ENCODE measurements at regions not wholly inside any gene's neighbourhood (a gene's known extent, or its start where the extent isn't known, plus 50 kb on each side); places are given as distances from the start of the nearest gene placed in this dataset.

DNA sequence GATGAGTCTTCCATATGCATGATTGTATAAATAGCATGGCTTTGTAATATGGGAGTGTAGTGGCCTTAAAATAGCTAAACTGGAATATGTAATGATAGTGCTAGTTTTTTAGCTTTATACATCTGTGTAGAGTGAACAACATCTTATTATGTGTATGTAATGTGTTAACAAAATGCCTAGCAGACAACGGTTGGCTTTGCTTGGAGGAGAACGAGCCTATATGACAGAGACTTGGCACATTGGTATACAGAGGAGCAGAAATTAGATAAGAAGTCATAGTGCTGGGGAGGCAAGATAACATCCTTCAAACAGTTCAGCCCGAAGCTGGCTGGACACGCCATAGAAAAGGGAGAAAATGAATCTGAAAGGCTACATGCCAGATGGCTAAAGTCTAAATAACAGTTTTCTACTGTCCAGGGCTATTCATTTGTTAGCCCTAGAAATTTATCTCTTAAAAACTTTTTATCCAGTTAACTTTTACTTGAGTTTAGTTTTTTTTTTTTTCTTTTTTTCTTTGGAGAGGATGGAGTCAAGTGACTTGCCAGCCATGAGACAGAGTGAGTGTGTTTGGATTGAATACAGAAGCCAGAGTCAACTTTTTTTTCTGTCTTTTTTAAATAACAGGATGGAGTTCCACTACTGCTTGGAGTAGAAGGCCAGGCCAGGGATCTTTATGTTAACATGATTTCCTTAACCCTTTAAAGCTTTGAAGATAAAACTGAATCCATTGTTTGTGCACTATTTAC, 214.4 kb upstream of the ACTBL2 start:
- H3K4me3 ChIP-seq (ENCODE audit: low read depth in 2 of 2, low read length in 2 of 2), result no peak overlapping the region
- no peaks in the 10 kb centered on the region for H3K27me3 ChIP-seq (ENCODE audit: control insufficient read depth, insufficient read depth, low read length)
- DNase-seq (ENCODE audit: low read depth, low spot score) (no peak), ATAC-seq (no peak)
- peak overlapping the region; percentile 100 for H3K27ac ChIP-seq (ENCODE audit: low read length)
- CTCF ChIA-PET, result interaction anchor here (0.8 kb wide), 1 partner anchor 198 kb away, joined by 3 read pairs; no protein-coding TSS in a partner anchor
- in situ Hi-C loops (cut with HindIII; ENCODE audit: low pct_unique_long_range_greater_than_20kb, low sequenced_read_pairs) (no loop called here), intact Hi-C loops (cut with micrococcal nuclease; ENCODE audit: unreplicated experiment) (loop anchor here (10.0 kb wide), 1 partner anchor 758 kb away; no protein-coding TSS in a partner anchor)
- TF ChIP-seq, protein P1, sequence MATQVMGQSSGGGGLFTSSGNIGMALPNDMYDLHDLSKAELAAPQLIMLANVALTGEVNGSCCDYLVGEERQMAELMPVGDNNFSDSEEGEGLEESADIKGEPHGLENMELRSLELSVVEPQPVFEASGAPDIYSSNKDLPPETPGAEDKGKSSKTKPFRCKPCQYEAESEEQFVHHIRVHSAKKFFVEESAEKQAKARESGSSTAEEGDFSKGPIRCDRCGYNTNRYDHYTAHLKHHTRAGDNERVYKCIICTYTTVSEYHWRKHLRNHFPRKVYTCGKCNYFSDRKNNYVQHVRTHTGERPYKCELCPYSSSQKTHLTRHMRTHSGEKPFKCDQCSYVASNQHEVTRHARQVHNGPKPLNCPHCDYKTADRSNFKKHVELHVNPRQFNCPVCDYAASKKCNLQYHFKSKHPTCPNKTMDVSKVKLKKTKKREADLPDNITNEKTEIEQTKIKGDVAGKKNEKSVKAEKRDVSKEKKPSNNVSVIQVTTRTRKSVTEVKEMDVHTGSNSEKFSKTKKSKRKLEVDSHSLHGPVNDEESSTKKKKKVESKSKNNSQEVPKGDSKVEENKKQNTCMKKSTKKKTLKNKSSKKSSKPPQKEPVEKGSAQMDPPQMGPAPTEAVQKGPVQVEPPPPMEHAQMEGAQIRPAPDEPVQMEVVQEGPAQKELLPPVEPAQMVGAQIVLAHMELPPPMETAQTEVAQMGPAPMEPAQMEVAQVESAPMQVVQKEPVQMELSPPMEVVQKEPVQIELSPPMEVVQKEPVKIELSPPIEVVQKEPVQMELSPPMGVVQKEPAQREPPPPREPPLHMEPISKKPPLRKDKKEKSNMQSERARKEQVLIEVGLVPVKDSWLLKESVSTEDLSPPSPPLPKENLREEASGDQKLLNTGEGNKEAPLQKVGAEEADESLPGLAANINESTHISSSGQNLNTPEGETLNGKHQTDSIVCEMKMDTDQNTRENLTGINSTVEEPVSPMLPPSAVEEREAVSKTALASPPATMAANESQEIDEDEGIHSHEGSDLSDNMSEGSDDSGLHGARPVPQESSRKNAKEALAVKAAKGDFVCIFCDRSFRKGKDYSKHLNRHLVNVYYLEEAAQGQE (IDR thresholded peaks at IDR 0.05; ENCODE audit: insufficient read depth in 1 of 2, low read depth in 2 of 2, low read length in 1 of 2), result no peak
- no peak for TF ChIP-seq SIN3A (IDR thresholded peaks at IDR 0.05; ENCODE audit: borderline replicate concordance, insufficient read depth, low read depth, low read length)
- TF ChIP-seq TCF7L2 (IDR thresholded peaks at IDR 0.05; ENCODE audit: low read depth, low read length), result no peak
- TF ChIP-seq, protein P2, sequence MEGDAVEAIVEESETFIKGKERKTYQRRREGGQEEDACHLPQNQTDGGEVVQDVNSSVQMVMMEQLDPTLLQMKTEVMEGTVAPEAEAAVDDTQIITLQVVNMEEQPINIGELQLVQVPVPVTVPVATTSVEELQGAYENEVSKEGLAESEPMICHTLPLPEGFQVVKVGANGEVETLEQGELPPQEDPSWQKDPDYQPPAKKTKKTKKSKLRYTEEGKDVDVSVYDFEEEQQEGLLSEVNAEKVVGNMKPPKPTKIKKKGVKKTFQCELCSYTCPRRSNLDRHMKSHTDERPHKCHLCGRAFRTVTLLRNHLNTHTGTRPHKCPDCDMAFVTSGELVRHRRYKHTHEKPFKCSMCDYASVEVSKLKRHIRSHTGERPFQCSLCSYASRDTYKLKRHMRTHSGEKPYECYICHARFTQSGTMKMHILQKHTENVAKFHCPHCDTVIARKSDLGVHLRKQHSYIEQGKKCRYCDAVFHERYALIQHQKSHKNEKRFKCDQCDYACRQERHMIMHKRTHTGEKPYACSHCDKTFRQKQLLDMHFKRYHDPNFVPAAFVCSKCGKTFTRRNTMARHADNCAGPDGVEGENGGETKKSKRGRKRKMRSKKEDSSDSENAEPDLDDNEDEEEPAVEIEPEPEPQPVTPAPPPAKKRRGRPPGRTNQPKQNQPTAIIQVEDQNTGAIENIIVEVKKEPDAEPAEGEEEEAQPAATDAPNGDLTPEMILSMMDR (IDR thresholded peaks at IDR 0.05), result no peak
- TF ChIP-seq POLR2AphosphoS5 (IDR thresholded peaks at IDR 0.05; ENCODE audit: low read depth, low read length), result no peak
- no TSS peak for BruUV-seq (replicated peaks)
- H3K9me3 ChIP-seq (ENCODE audit: control insufficient read depth, insufficient read depth, low read depth, low read length), result no peaks in the 10 kb centered on the region; the same call in 1 of the 2 replicates
- H3K4me1 ChIP-seq (ENCODE audit: control insufficient read depth, insufficient read depth, low read length), result peaks cover 38% of the 10 kb centered on the region
- no peaks in the 10 kb centered on the region; the same call in 1 of the 2 replicates for H3K36me3 ChIP-seq (ENCODE audit: control insufficient read depth, insufficient read depth, low read length)
- POLR2A ChIA-PET, result no interaction called here

DNA sequence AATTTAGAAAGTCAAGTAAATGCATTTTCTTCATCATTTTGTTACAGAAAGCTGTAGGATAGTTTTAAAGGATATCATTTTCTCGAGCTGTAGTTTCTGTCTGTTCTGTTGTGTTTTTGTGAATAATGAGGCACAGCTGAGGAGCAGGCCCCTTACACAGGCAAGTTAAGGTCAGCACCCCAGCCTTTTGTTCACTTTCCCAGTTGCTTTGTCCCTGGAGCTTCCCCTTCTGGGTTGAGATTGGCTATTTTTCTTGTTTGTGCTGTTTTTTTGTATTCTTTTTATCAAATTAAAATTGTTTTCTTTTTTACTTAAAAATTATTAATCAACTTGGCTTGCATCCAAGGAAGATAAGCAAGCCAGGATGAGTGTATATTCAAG, 213.8 kb upstream of the ACTBL2 start:
- ChIA-PET CTCF (interaction anchor here (0.8 kb wide), 1 partner anchor 197 kb away, joined by 3 read pairs; no protein-coding TSS in a partner anchor), POLR2A (no interaction called here)
- DNase-seq (ENCODE audit: low read depth, low spot score), result no peak
- no peak for ATAC-seq
- Histone ChIP-seq H3K36me3 (ENCODE audit: control insufficient read depth, insufficient read depth, low read length) (no peaks in the 10 kb centered on the region), H3K27me3 (ENCODE audit: control insufficient read depth, insufficient read depth, low read length) (no peaks in the 10 kb centered on the region), H3K4me1 (ENCODE audit: control insufficient read depth, insufficient read depth, low read length) (peaks cover 43% of the 10 kb centered on the region), H3K4me3 (ENCODE audit: low read depth in 2 of 2, low read length in 2 of 2) (no peak overlapping the region), H3K27ac (ENCODE audit: low read length) (peak overlapping the region; percentile 100), H3K9me3 (ENCODE audit: control insufficient read depth, insufficient read depth, low read depth, low read length) (peaks cover 4% of the 10 kb centered on the region; the same call in 1 of the 2 replicates)
- in situ Hi-C loops (cut with HindIII; ENCODE audit: low pct_unique_long_range_greater_than_20kb, low sequenced_read_pairs) (no loop called here), intact Hi-C loops (cut with micrococcal nuclease; ENCODE audit: unreplicated experiment) (loop anchor here (10.0 kb wide), 1 partner anchor 758 kb away; no protein-coding TSS in a partner anchor)
- BruUV-seq (replicated peaks), result no TSS peak
- TF ChIP-seq, protein P1 (IDR thresholded peaks at IDR 0.05; ENCODE audit: insufficient read depth in 1 of 2, low read depth in 2 of 2, low read length in 1 of 2), result no peak
- TF ChIP-seq TCF7L2 (IDR thresholded peaks at IDR 0.05; ENCODE audit: low read depth, low read length) (no peak), SIN3A (IDR thresholded peaks at IDR 0.05; ENCODE audit: borderline replicate concordance, insufficient read depth, low read depth, low read length) (no peak), POLR2AphosphoS5 (IDR thresholded peaks at IDR 0.05; ENCODE audit: low read depth, low read length) (no peak)
- TF ChIP-seq, protein P2 (IDR thresholded peaks at IDR 0.05), result no peak

Data from Panc1 (cell line).